B cell (primary cell): ENCODE measurements at regions not wholly inside any gene's neighbourhood (a gene's known extent, or its start where the extent isn't known, plus 50 kb on each side); places are given as distances from the start of the nearest gene placed in this dataset.

Experiments
- ATAC-seq: fragments of 200-7000 bp; cut with Tn5 transposase; one replicate; pipeline ENCODE4 v1.10.0; 2021; ENCODE audit warnings: low read depth, mild to moderate bottlenecking, moderate number of reproducible peaks, moderate library complexity
- CTCF ChIA-PET: fragments of 350-600 bp; sonication (Branson Sonifier 250); formaldehyde crosslinking; loops from one replicate; lab custom pipeline; 2021; ENCODE audit warnings: antibody characterized with exemption, inconsistent platforms; lab: Charles Lee
- POLR2A ChIA-PET: fragments of 350-600 bp; sonication (Branson Sonifier 250); formaldehyde crosslinking; loops from one replicate; lab custom pipeline; 2021; ENCODE audit warnings: antibody characterized with exemption; lab: Charles Lee
- DNase-seq: peaks from one replicate; pipeline ENCODE4 v3.0.0; 2013
- H2AFZ ChIP-seq: 2 replicates; pipeline ENCODE4 v1.6.1; 2012; ENCODE audit warnings: mild to moderate bottlenecking, low read depth, low read length; ENCODE audit not compliant: insufficient read depth, poor library complexity, severe bottlenecking
- H3K27ac ChIP-seq, 2 donors: 1 replicate in 1 of 2; 2 replicates in 1 of 2; pipeline ENCODE4 v1.5.1; 2012 to 2013; ENCODE audit warnings: low read length in 2 of 2, mild to moderate bottlenecking in 2 of 2, moderate library complexity in 1 of 2
- H3K27me3 ChIP-seq, 4 experiments: fragments of 200-600 bp in 1 of 4; sonication (generic) in 1 of 4; replicated peaks in 1 of 4; 1 replicate in 2 of 4; 2 replicates in 2 of 4; pipeline versions ENCODE4 v1.6.1 to v1.7.0; 2013 to 2016; ENCODE audit warnings: low read length in 3 of 4, mild to moderate bottlenecking in 2 of 4, mixed read lengths in 1 of 4, moderate library complexity in 1 of 4; ENCODE audit not compliant: insufficient read depth in 4 of 4, control insufficient read depth in 3 of 4; ENCODE audit errors: control extremely low read depth in 1 of 4
- H3K36me3 ChIP-seq, 2 experiments: replicated peaks in 1 of 2; 1 replicate in 1 of 2; 2 replicates in 1 of 2; pipeline versions ENCODE4 v1.6.1 to v1.7.1; 2013; ENCODE audit warnings: low read length in 1 of 2; ENCODE audit not compliant: insufficient read depth in 2 of 2, control insufficient read depth in 1 of 2; ENCODE audit errors: control extremely low read depth in 1 of 2, extremely low read depth in 1 of 2
- H3K4me1 ChIP-seq, 2 donors: fragments of 200-600 bp in 1 of 2; sonication (generic) in 1 of 2; 1 replicate in 1 of 2; 2 replicates in 1 of 2; pipeline versions ENCODE4 v1.5.1 to v1.6.1; 2013 to 2017; ENCODE audit warnings: low read length in 2 of 2; ENCODE audit not compliant: control insufficient read depth in 2 of 2, insufficient read depth in 2 of 2
- H3K4me2 ChIP-seq: replicated peaks from 2 replicates; pipeline ENCODE3; 2012; ENCODE audit warnings: mild to moderate bottlenecking, low read depth, low read length; ENCODE audit not compliant: poor library complexity, severe bottlenecking
- H3K4me3 ChIP-seq, 5 experiments: fragments of 200-600 bp in 1 of 5; sonication (generic) in 1 of 5; 1 replicate in 3 of 5; 2 replicates in 2 of 5; pipeline versions ENCODE4 v1.5.1 to v1.7.0; 2011 to 2016; ENCODE audit warnings: low read length in 4 of 5, mild to moderate bottlenecking in 4 of 5, low read depth in 2 of 5, control low read depth in 1 of 5, moderate library complexity in 1 of 5; ENCODE audit not compliant: insufficient read depth in 1 of 5; ENCODE audit errors: control extremely low read depth in 1 of 5, extremely low read depth in 1 of 5
- H3K79me2 ChIP-seq: fragments of 200-600 bp; sonication (generic); one replicate; pipeline ENCODE4 v1.6.0; 2016; ENCODE audit warnings: low read length; ENCODE audit not compliant: control insufficient read depth, insufficient read depth
- H3K9ac ChIP-seq: fragments of 200-600 bp; sonication (generic); 2 replicates; pipeline ENCODE4 v1.6.1; 2017; ENCODE audit warnings: mild to moderate bottlenecking, low read length, moderate library complexity
- H3K9me3 ChIP-seq, 3 donors: one replicate each; pipeline versions ENCODE4 v1.6.1 to v1.7.1; 2013; ENCODE audit warnings: low read length in 2 of 3; ENCODE audit not compliant: control insufficient read depth in 2 of 3, insufficient read depth in 1 of 3; ENCODE audit errors: control extremely low read depth in 1 of 3
- H4K20me1 ChIP-seq: 2 replicates; pipeline ENCODE4 v1.6.0; 2012; ENCODE audit warnings: mild to moderate bottlenecking, low read length; ENCODE audit not compliant: insufficient read depth, control insufficient read depth, poor library complexity, severe bottlenecking
- H3K27ac Mint-ChIP-seq: one replicate; pipeline ENCODE4 v1.8.0; 2021; ENCODE audit warnings: mixed read lengths
- H3K27me3 Mint-ChIP-seq: one replicate; pipeline ENCODE4 v1.8.0; 2021; ENCODE audit warnings: mixed read lengths
- H3K4me1 Mint-ChIP-seq: one replicate; pipeline ENCODE4 v1.8.0; 2021; ENCODE audit warnings: mixed read lengths
- H3K4me3 Mint-ChIP-seq: one replicate; pipeline ENCODE4 v1.8.0; 2021; ENCODE audit warnings: mixed read lengths
- H3K9me3 Mint-ChIP-seq: one replicate; pipeline ENCODE4 v1.8.0; 2022; ENCODE audit warnings: mixed read lengths; ENCODE audit not compliant: insufficient read depth
- CTCF ChIP-seq: fragments of 200-600 bp; IDR thresholded peaks from one replicate; pipeline ENCODE4 v1.8.0; 2022; ENCODE audit warnings: antibody characterized with exemption, mild to moderate bottlenecking
- EZH2 ChIP-seq: IDR thresholded peaks from 2 replicates; pipeline ENCODE4 v1.6.1; 2012; ENCODE audit warnings: borderline replicate concordance, low read depth, mild to moderate bottlenecking, moderate library complexity, low read length; ENCODE audit not compliant: insufficient read depth, poor library complexity, severe bottlenecking
- WGBS: methylation state at CpG from one replicate; pipeline ENCODE4 v1.1.5; 2013; ENCODE audit warnings: missing lambda C conversion rate; ENCODE audit not compliant: insufficient coverage; 5-methylcytosine and 5-hydroxymethylcytosine counted together
- intact Hi-C: fragments of 100-400 bp; cut with micrococcal nuclease; formaldehyde crosslinking; loops from one replicate; pipeline ENCODE4 v1.10.0; 2022

GRCh38 chr4:59536428-59536827, 1663.7 kb upstream of the ADGRL3 start:
- H2AFZ ChIP-seq, result no peak overlapping the region
- H3K79me2 ChIP-seq, result no peaks in the 10 kb centered on the region
- no peak for DNase-seq
- H3K9ac ChIP-seq, result no peak overlapping the region
- Mint-ChIP-seq H3K4me3 (no peak overlapping the region), H3K27ac (no peak overlapping the region), H3K27me3 (no peaks in the 10 kb centered on the region), H3K9me3 (peaks cover 3% of the 10 kb centered on the region), H3K4me1 (no peaks in the 10 kb centered on the region)
- no CpG with 5 or more reads among the region's 3 CpGs for WGBS
- H3K4me3 ChIP-seq, result no peak overlapping the region
- ChIA-PET POLR2A (no interaction called here), CTCF (no interaction called here)
- H3K9me3 ChIP-seq, result no peaks in the 10 kb centered on the region
- H3K36me3 ChIP-seq, result no peaks in the 10 kb centered on the region
- no peak for TF ChIP-seq CTCF
- no peak for TF ChIP-seq EZH2
- ATAC-seq, result no peak
- H3K4me1 ChIP-seq, result no peaks in the 10 kb centered on the region
- no peaks in the 10 kb centered on the region for H3K27me3 ChIP-seq
- no peak overlapping the region for H3K27ac ChIP-seq
- H4K20me1 ChIP-seq, result no peaks in the 10 kb centered on the region
- no peak overlapping the region for H3K4me2 ChIP-seq
- intact Hi-C loops, result no loop called here

DNA sequence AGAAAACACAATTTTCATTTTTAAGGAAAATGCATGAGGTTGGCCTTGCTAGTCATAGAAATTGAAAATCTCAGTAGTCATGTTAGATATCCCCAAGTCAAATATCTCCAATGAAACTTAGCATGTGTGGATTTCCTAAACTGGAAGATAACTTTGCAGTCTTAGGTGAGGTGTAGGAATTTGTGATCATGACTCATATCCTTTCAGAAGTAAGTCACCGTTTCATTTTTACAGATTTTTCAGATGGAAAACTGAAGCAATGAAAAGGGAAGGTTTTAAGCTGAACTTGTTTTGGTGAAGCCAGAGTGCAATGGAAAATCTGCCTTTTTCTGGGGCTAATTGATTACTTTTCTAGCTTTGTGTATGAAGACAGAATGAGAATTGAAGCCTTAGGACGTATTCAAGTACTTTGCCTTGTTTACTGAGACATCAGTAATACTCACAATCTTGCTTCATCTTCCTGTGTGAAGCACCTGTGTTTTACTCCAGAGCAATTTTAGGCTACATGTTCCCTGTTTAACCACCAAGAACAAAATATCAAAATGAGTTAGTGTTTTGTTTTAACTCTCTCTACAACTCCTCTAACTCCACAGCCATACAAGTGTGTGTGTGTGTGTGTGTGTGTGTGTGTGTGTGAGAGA, 1662.8 kb upstream of the ADGRL3 start:
- no peaks in the 10 kb centered on the region for H3K4me1 Mint-ChIP-seq
- H2AFZ ChIP-seq, result no peak overlapping the region
- ATAC-seq, result no peak
- no peaks in the 10 kb centered on the region for H3K79me2 ChIP-seq
- H3K36me3 ChIP-seq, result no peaks in the 10 kb centered on the region
- no peak for DNase-seq
- H3K9ac ChIP-seq, result no peak overlapping the region
- H3K27ac ChIP-seq, result no peak overlapping the region
- H3K4me3 ChIP-seq, result no peak overlapping the region
- ChIA-PET CTCF (interaction anchor here (0.6 kb wide), 1 partner anchor 210 kb away, joined by 3 read pairs; no protein-coding TSS in a partner anchor), POLR2A (no interaction called here)
- H3K27ac Mint-ChIP-seq, result no peak overlapping the region
- intact Hi-C loops, result no loop called here
- TF ChIP-seq CTCF, result no peak
- TF ChIP-seq EZH2, result no peak
- H3K9me3 Mint-ChIP-seq, result peaks cover 3% of the 10 kb centered on the region
- H4K20me1 ChIP-seq, result no peaks in the 10 kb centered on the region
- H3K9me3 ChIP-seq, result peaks cover 0 to 3% (median 0%) of the 10 kb centered on the region in 3 donors
- WGBS, result 40% methylated on average over 1 of the region's 2 CpGs
- H3K4me3 Mint-ChIP-seq, result no peak overlapping the region
- no peaks in the 10 kb centered on the region for H3K27me3 Mint-ChIP-seq
- H3K4me1 ChIP-seq, result no peaks in the 10 kb centered on the region
- no peak overlapping the region for H3K4me2 ChIP-seq
- H3K27me3 ChIP-seq, result no peaks in the 10 kb centered on the region
